Stimulated activated CD4-positive, alpha-beta T cell treated with anti-CD3 and anti-CD28 coated beads, Interleukin-12 subunit alpha, Interleukin-12 subunit beta, amount 100 ng/mL, for 48 hours (primary cell): ENCODE measurements at regions not wholly inside any gene's neighbourhood (a gene's known extent, or its start where the extent isn't known, plus 50 kb on each side); places are given as distances from the start of the nearest gene placed in this dataset.

Source experiments
- DNase-seq, 3 donors: peaks; one replicate each; pipeline ENCODE4 v3.0.0-alpha.2; 2020; ENCODE audit warnings: low read depth in 2 of 3, low spot score in 1 of 3

DNA sequence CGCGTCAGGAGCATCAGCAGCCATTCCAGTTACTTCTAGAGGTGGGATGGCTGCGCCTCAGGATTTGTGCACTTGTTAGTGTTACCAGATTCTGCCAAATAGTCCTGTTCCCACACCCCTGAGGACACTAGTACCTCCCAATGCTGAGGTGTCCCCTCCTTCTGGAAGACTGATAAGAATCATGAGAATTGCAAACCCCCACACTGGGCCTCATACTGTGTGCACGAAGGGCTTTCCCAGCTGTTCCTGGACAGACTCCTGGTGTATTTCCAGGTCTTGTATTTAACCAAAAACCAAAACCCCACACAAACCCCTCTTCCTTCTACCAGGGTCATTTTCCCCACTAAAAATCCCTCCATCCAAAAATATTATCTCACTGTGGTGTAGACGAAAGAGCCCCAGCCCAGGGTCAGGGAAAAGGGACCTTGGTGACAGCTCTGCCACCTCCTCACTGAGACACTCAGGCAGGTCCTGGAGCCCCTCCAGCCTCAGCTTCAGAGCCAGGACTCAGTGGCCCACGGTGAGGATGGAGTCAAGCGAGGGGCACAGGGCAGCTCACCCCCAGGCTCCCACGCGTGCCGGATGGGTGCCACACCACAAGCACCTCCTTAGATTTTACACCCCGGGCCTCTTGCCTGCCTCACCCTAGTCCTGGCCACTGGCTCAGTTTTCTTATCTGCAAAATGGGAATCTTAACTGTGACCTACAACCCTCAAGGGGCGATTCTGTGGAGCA lies 131.4 kb upstream of the RUNX3 start:
- DNase-seq = no peak

DNA sequence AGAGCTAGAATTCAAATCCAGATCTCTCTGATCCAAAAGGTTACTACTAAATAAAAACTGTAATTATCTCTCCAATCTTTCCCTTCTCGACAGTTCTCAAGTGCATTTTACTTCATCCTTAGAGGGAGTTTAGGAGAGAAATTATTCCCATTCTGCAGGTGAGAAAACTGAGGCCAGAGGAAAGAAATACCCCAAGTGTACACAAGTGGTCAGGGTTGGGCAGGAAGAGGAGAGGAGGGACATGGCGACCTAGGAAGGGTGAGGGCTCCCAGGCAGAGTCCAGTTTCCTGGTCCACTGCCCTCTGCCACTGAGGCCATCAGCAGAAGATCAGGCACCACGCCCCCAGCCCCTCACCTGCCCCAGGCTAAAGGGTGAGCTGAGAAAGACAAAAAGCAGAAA lies 127.1 kb upstream of the RUNX3 start:
- no peak for DNase-seq

DNA sequence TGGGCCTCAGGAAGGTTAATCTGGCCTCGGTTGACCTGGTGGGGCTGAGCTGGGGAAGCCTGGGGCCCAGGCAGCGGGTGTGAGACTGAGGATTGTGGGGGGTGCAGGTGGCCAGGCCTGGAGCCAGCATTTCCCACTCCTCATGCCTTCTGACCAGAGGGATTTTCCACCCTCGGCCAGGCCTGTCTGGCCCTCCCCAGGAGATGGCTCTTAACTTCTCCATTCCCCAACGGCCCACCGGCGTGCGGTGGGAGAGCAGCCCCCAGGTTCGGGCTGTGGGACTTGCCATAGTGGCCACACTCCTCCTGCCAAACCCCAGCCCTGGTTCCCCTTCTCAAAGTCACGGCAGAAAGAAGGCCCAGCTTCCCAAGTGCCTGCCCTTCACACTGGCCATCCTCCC lies 126.5 kb upstream of the RUNX3 start:
- DNase-seq = no peak

DNA sequence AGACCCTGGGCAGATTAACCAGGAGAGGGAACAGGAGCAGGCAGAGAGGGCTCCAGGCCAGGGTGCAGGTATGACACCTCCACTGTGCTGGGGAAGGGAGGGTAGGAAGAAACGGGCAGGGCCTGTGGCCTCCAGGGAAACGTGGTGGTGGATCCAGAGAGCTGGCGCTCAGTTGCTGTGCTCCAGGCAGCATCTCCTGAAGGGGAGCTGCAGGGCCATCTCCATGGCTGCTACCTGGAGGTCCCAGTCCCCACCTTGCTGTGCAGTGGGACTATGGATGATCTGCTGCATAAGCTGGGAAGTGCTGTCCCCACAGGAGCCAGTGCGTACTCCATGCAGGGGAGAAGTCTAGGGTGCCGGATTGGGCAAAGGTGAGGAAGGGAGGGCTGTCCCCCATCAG lies 125.9 kb upstream of the RUNX3 start:
- DNase-seq = no peak

DNA sequence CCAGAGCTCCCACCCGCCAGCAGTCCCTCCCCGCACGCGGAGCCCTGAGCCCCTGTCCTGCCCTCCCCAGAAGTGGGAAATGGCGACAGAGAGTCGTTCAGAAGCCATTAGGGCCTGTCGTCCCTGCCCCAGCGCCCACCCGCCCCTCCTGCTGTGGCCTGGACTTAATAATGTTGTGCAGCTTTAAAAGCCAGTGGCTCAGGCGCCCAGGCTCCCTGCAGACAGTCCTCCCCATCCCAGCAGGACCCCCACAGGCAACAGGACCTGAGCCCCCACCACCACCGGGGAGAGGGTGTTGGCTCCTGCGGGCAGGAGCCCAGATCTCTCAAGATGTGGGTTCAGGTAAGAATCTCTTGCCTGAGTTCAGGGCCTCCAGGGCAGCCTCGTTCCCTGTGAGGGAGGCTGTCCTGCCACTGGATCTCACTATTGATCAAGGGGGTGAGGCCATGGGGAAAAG lies 125.3 kb upstream of the RUNX3 start:
- no peak for DNase-seq

DNA sequence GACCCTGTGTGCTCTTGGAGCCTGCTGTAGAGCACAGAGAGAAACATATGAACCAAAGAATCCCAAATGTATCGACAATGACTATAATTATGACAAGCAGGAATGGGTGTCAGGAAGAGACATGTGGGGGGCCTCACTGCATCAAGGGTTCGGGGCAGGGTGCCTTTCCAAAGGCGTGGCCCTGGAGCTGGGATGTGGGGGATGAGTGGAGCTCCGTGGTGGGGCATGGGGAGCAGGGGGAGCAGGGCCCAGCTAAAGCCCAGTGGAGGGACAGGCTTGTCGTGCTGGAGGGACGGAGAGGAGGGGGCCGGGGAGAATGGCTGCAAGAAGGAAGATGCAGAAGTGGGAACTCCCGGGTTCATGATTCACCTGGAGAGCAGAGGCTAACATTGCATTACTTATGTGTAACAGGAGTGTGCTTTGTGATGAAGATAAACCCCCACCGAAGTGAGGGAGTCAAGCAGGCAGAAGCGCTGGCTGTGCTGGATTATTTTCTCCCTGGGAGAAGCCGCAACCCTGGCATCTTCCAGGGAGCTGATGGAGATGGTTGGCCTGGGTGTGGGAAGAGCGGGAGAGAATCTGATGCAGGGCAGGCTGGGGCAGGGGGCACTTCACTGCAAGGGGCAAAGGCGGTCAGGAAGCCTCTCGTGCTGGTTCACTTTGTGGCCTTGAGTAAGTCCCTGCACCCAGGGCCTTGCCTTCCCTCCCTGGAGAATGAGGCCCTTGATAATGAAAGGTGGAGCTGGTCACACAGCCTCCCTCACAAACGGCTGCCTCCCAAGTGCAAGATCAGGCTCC lies 124.6 kb upstream of the RUNX3 start:
- DNase-seq = no peak

DNA sequence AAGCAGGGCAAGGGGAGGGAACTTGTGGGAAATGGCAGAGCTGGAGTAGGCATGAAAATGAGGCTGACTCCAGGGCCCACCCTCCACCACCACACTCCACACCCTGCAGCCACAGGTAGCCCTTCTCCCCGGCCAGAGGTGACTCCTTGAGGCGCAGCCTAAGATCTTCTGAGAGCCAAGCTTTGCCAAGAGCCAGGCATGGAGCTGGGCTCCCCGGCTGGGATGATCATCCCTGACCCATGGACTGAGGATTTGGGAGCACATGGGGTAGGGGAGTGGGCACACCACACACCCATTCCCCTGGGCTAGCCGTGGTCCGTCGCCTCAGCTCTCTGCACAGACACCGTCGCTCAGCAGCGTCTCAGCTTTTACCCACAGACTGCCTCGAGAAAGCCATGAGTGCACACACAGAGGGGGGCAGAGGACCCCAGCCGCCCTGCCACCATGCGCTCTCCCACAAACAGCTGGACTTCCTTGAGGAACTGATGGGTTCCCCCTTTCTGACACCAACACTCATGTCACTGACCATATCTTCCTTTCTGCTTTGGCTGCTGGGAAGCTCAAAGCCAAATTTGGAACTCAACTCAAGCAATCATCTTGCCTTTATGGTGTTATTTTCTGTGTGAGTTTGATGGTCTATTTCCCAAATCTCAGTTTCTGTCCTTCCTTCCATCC lies 123.6 kb upstream of the RUNX3 start:
- no peak for DNase-seq

DNA sequence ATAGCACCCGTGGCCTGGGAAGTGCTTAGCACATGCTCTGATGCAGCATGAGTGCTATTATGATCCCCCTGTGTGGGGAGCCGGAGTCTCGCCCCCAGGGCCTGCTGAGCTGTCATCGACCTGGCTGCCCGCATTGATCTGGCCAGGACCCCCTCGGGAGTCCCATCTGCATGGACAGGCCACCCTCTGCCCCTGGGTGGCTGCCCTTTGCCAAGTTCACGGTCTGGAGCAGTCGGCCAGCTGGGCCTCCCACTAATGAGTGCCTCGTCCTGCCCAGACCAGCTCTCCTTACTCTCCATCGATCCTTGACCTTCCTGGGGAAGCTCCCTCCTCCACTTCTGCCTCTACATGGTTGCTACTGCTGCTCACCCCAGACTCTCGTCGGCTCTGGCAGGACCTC lies 121.8 kb upstream of the RUNX3 start:
- DNase-seq = no peak

DNA sequence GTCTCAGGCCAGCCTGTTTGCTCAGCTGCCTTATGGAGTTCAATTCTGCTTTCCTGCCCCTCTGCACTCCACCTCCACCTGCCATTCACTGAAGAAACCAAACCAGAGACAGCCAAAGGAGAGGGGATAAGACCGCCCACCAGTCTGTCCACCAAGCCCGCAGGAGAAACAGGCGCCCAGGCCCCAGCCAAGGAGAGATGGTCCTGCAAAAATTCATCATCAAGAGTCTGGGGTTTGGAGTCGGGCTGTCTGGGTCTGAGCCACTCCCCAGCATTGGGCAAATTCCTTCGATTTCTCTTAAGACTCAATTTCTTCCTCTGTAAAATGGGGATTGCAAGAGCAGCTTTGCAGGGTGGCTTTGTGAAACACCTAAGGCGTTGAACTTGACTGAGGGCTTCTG lies 121.4 kb upstream of the RUNX3 start:
- no peak for DNase-seq

DNA sequence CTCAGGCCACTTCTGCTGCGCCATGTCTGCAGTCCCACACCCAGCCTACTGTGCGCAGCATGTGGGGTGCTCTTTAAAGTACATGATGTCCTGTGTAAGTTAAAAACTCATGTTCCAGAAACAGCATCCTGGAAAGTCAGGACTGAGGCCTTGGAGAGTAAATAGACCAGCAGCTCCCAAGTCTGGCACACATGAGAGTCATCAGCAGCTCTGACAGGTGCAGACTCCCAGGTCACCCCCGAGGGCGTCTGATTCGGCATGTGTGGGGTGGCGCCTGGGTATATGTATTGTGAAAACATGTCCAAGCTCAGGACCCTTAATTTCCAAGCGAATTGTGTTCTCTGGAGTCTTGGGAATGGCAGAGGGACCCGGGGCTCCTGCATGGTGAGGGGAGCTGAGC lies 120.1 kb upstream of the RUNX3 start:
- no peak for DNase-seq

DNA sequence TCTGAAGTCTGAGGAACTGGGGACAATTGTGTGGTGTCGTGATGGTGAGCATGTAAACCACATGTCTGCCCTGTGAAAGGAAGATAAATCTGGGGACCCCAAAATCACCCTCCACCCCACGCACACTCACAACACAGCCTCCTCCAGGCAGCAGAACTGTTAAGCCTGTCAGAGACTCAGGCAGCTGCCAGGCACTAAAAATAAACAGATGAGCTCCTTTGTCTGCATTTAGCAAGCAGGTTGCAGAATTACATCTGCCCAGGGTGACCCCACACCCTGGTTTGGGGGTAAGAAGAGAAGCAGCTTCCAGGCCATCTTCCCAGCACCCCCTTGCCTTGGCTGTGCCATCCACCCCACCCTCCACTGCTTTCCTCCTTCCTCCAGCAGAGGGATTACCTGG lies 119.1 kb upstream of the RUNX3 start:
- no peak for DNase-seq

DNA sequence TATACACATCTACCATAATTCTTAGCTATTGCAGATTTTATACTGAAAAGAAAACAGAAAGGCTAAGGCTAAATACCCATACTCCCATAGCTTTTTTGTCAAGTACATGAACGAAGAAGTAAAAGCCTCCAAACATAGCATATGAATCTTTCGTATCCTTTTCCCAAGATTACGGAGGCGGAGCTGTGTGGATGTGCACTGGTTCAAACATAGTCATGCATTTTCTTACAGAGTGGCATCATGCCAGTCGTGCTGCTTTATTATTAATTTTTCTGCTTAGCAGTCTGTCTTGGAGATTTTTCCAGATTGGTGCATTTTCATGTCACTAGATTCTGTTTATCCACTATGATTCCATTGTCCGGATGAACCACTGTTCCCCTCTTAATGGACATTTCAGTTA lies 118.7 kb upstream of the RUNX3 start:
- DNase-seq = no peak

DNA sequence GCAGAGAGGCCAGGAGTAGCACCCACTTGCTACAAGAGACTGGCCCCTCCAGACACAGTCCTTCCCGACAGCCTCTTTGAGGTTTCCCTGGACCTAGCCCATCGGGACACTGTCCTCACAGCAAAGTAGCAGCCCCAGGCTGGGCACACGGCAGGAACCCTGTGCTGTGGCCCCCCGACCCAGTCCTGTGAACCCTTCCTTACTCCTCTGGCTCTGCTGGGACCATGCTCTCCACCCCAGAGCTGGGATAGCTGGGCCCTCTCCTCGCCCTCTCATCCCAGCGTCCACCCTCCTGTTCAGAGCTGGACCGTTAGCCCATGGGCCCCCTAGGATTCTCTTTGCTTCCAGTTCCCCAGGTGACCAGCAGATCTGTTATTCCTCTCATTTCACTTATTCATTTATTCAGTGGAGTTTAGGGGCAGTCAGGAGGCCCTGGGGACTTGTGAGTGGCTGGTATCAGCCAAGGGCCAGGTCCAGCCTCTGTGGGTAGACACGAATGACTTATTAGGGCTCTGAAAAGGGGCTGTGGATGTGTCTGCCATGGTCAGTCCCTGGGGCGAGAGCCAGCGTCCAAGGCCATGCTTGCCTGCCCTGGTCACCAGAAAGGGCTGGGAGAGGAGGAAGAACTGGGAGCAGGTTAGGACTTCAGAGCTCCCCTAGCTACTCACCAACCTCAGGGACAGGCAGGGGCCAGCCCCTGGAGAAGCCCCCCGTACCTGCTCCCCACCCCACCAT lies 117.6 kb upstream of the RUNX3 start:
- no peak for DNase-seq

DNA sequence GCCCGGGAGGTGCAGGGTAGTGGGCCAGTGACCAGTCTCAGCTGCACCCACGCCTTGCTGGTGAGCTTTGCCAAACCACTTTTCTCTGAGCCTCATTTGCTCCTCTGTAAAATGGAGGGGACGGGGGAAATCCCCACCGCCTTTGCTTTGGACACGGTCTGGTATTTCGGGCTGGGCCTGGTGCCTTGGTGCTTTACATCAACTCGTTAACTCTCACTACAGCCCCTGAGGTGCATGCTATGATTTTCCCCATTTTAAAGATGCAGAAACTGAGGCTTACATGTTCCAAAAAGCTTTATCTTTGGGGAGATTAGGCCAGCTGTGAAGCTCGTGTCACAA lies 116.1 kb upstream of the RUNX3 start:
- DNase-seq = no peak

DNA sequence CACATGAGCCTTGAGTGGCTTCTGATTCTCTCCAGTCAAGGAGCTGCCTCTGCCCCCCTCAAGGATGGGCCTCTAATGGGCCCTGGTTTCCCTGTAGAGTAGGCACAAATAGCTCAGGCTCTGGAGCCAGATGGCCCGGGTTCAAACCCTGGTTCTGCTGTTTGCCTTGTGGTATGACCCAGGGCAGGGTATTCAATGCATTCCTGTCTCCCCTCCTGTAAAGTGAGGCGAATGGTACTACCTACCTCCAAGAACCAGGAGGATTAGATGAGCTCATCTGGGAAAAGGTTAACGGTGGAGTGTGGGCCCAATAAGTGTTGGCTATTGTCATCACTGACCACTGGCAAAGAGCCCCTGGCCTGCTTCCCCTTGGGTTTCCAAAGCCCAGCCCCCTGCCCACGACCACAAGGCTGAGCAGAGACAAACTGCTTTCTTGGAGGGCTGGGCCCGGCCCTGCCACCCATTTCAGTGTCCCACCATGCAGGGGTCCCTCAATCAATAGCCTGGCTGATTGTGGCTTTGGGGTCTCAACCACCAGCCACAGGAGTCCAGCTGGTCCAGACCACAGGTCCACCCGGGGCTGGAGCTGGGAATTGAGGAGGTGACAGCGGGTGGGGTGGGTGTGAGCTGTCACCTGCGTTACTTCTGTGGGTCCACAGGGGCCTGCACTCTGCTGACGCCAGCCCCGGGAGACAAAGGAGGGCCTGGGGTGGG lies 115.6 kb upstream of the RUNX3 start:
- no peak for DNase-seq

DNA sequence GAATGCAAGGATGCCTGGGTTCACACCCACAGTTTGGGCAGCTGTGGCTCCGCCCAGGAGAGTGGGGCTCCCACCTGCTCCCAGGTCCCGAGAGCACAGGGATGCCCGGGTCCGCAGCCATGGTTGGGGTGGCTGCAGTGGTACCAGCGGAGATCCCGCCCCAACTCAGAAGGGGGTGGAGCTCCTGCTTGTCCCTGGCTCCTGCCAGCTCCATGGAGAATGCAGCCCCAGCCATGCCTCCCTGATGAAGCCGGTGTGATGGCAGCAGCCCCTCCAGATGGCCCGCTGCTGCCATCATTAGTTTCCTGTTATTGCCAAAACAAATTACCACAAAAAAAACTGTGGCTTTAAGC lies 113.1 kb upstream of the RUNX3 start:
- DNase-seq = no peak

DNA sequence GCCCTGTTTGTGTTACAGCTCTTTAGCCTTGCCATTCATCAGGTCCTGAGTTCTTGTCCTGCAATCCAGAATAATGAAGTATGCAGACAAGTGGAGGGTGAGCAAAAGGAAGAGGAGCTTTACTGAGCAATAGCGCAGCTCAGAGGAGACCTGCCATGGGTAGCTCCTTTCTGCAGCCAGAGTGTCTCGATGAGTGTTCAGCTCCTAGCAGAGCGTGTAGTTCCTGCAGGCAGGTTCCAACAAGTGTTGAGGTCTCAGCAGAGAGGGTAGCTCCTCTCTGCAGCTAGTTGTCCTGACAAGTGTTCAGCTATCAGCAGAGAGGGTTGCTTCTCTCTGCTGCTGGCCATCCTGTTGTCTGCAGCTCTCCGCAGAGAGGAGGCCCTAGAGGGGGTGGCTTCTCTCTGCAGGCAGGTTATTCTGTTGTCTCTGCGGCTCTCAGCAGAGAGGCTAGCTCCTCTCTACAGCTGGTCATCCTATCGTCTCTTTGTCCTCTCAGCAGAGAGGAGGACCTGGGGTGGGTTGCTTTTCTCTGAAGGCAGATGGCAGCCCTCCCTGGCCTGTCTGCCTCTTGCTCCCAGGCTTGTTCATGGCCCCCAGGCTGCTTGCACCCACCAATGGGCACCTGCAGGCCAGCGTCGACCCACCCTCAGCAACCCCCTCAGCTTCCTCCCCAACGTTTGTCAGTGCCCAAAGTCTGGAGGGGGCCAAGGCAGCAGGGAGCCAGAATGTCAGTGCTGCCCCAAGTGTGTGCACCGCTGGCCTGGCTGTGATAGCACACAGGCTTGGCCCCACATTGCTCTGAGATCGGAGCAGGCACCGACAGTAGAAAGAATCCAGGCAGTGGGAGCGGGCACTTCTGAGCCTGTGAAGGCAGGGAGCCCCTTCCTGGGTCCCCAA lies 112.5 kb upstream of the RUNX3 start:
- DNase-seq = no peak

DNA sequence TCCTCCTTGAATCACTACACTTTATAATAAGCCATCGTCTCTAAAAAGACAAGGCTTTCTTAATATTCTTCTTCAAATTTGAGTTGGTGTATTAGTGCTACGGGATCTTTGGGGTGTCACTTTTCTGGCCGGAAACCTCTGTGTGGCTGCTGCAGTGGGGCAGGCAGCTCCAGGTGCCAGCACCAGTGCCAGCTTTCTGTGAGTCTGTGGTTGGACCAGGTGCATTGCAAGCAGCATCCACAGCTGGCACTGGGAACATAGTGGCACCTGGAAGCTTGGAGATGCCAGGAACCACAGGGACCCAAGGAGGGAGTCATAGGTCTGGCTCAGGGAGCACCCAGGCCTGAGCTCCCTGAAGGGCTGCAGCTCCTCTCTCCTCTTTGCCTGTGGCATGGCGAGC lies 111.8 kb upstream of the RUNX3 start:
- DNase-seq = no peak

DNA sequence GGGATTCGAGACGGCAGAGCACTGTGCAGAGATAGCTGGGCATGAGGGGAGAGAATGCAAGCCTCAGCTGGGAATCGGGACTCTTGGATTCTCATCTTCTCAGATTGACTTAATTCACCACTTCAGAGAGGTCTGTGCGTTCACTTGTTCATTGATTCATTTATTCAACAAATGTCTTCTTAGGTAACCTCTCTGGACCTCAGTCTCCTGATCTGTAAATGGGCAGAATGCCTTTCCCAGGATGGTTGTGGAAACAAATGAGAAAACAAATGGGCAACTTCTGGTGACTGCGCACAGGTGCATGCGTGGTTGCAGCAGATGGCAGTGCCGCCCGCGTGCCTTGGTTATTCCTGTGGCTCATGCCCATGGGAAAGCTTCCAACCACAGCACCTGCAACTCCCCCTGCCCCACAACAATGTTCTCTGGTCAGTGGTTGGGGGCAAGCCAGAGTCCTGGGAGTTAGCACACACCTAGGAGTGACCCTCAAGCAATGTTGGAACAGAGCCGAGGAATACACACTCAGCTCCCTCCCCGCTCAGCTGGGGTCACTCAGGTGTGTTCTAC lies 110.1 kb upstream of the RUNX3 start:
- DNase-seq = no peak

DNA sequence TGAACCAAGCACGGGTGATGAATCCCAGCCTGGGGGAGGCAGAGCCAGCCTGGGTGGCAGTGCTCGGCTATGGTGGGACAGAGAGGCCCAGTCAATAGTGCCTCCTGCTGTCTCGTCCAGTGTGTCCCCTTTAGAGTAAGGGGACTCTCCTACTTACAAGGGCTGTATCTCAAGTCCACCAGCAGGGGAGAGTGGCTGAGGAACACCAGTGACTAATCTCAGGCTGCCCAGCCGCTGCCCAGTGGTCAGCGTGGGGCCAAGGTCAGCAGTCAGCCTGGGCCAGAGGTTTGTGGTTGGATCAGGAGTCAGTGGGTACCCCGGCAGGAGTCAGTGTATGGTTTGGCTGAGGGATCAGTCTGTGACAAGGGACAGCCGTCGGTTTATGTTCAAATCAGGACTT lies 109.2 kb upstream of the RUNX3 start:
- DNase-seq = no peak
